ENCODE measurements at regions not wholly inside any gene's neighbourhood (a gene's known extent, or its start where the extent isn't known, plus 50 kb on each side); places are given as distances from the start of the nearest gene placed in this dataset.
"Not testable (repeated sequence)": the region's sequence is repeated elsewhere in the genome, so short reads cannot be mapped to it uniquely, and the experiment has no call there.

- DNase-seq (ENCODE audit: low read depth), result no peak
Observed at GRCh38 chr14:37711831-37712475, 116.5 kb downstream of the TTC6 start.

GRCh38 chr14:37712476-37712860, 117.0 kb downstream of the TTC6 start:
- not testable (repeated sequence) for DNase-seq (ENCODE audit: low read depth)

- DNase-seq (ENCODE audit: low read depth), result no peak
Observed at GRCh38 chr14:37712976-37713431, 117.6 kb downstream of the TTC6 start.

GRCh38 chr14:37720131-37720530, 124.7 kb downstream of the TTC6 start:
- DNase-seq (ENCODE audit: low read depth), result no peak

GRCh38 chr14:37721976-37722659, 126.7 kb downstream of the TTC6 start:
- peak; percentile 21 for DNase-seq (ENCODE audit: low read depth)

GRCh38 chr14:37723515-37723914, 128.1 kb downstream of the TTC6 start:
- DNase-seq (ENCODE audit: low read depth), result no peak

GRCh38 chr14:37726708-37727107, 131.3 kb downstream of the TTC6 start:
- no peak for DNase-seq (ENCODE audit: low read depth)

GRCh38 chr14:37729218-37729617, 133.8 kb downstream of the TTC6 start:
- DNase-seq (ENCODE audit: low read depth), result no peak

GRCh38 chr14:37731094-37731493, 135.7 kb downstream of the TTC6 start:
- no peak for DNase-seq (ENCODE audit: low read depth)

GRCh38 chr14:37745657-37746056, 150.2 kb downstream of the TTC6 start:
- no peak for DNase-seq (ENCODE audit: low read depth)

- no peak for DNase-seq (ENCODE audit: low read depth)
Observed at GRCh38 chr14:37746140-37746832, 150.9 kb downstream of the TTC6 start.

GRCh38 chr14:37753459-37753858, 158.0 kb downstream of the TTC6 start:
- DNase-seq (ENCODE audit: low read depth), result no peak

GRCh38 chr14:37760275-37760674, 164.8 kb downstream of the TTC6 start:
- DNase-seq (ENCODE audit: low read depth), result not testable (repeated sequence)

- no peak for DNase-seq (ENCODE audit: low read depth)
Observed at GRCh38 chr14:37763266-37763665, 167.8 kb downstream of the TTC6 start.

GRCh38 chr14:37772283-37772682, 176.9 kb downstream of the TTC6 start:
- DNase-seq (ENCODE audit: low read depth), result not testable (repeated sequence)

- DNase-seq (ENCODE audit: low read depth), result no peak
Observed at GRCh38 chr14:37776791-37777499, 181.5 kb downstream of the TTC6 start.

GRCh38 chr14:37778135-37778943, 182.9 kb downstream of the TTC6 start:
- DNase-seq (ENCODE audit: low read depth), result no peak

GRCh38 chr14:37779480-37779879, 184.1 kb downstream of the TTC6 start:
- DNase-seq (ENCODE audit: low read depth), result no peak

- not testable (repeated sequence) for DNase-seq (ENCODE audit: low read depth)
Observed at GRCh38 chr14:37780731-37781130, 185.3 kb downstream of the TTC6 start.

- not testable (repeated sequence) for DNase-seq (ENCODE audit: low read depth)
Observed at GRCh38 chr14:37784203-37784826, 188.9 kb downstream of the TTC6 start.

- DNase-seq (ENCODE audit: low read depth), result not testable (repeated sequence)
Observed at GRCh38 chr14:37784827-37785223, 189.4 kb downstream of the TTC6 start.

All from EH (cell line).